Neutrophil (primary cell): ENCODE measurements at regions not wholly inside any gene's neighbourhood (a gene's known extent, or its start where the extent isn't known, plus 50 kb on each side); places are given as distances from the start of the nearest gene placed in this dataset.

Experiments used
- H3K27ac ChIP-seq: fragments of 200-600 bp; sonication (generic); 2 replicates; pipeline ENCODE4 v1.5.1; 2016; ENCODE audit warnings: mild to moderate bottlenecking, moderate library complexity
- H3K27me3 ChIP-seq: fragments of 200-600 bp; sonication (generic); 2 replicates; pipeline ENCODE4 v1.6.0; 2016; ENCODE audit warnings: mild to moderate bottlenecking
- H3K36me3 ChIP-seq: fragments of 200-600 bp; sonication (generic); 2 replicates; pipeline ENCODE4 v1.5.1; 2017
- H3K4me1 ChIP-seq, 2 experiments: fragments of 200-600 bp in 1 of 2; sonication (generic) in 1 of 2; 1 replicate in 1 of 2; 2 replicates in 1 of 2; pipeline versions ENCODE4 v1.5.1 to v1.6.1; 2013 to 2016; ENCODE audit warnings: low read depth in 1 of 2, low read length in 1 of 2, mild to moderate bottlenecking in 1 of 2, moderate library complexity in 1 of 2; ENCODE audit not compliant: control insufficient read depth in 1 of 2, insufficient read depth in 1 of 2
- H3K4me3 ChIP-seq, 2 experiments: fragments of 200-600 bp in 1 of 2; sonication (generic) in 1 of 2; 1 replicate in 1 of 2; 2 replicates in 1 of 2; pipeline ENCODE4 v1.5.1; 2013 to 2016; ENCODE audit warnings: low read depth in 1 of 2, low read length in 1 of 2, mild to moderate bottlenecking in 1 of 2, moderate library complexity in 1 of 2
- H3K9me3 ChIP-seq: fragments of 200-600 bp; sonication (generic); 2 replicates; pipeline ENCODE4 v1.5.1; 2016
- TF ChIP-seq, protein P1 (sequence below): fragments of 200-600 bp; sonication (generic); IDR thresholded peaks from 2 replicates; pipeline ENCODE4 v1.5.1; 2016; ENCODE audit warnings: antibody characterized with exemption

GRCh38 chr10:63064706-63065105, 68.4 kb upstream of the NRBF2 start:
- TF ChIP-seq, protein P1, sequence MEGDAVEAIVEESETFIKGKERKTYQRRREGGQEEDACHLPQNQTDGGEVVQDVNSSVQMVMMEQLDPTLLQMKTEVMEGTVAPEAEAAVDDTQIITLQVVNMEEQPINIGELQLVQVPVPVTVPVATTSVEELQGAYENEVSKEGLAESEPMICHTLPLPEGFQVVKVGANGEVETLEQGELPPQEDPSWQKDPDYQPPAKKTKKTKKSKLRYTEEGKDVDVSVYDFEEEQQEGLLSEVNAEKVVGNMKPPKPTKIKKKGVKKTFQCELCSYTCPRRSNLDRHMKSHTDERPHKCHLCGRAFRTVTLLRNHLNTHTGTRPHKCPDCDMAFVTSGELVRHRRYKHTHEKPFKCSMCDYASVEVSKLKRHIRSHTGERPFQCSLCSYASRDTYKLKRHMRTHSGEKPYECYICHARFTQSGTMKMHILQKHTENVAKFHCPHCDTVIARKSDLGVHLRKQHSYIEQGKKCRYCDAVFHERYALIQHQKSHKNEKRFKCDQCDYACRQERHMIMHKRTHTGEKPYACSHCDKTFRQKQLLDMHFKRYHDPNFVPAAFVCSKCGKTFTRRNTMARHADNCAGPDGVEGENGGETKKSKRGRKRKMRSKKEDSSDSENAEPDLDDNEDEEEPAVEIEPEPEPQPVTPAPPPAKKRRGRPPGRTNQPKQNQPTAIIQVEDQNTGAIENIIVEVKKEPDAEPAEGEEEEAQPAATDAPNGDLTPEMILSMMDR: no peak
- H3K9me3 ChIP-seq: no peaks in the 10 kb centered on the region
- H3K36me3 ChIP-seq: no peaks in the 10 kb centered on the region
- peaks cover 16 to 17% of the 10 kb centered on the region in 2 experiments for H3K4me1 ChIP-seq
- no peak overlapping the region for H3K4me3 ChIP-seq
- no peak overlapping the region for H3K27ac ChIP-seq
- H3K27me3 ChIP-seq: no peaks in the 10 kb centered on the region

GRCh38 chr10:63058236-63058635, 74.9 kb upstream of the NRBF2 start:
- no peak overlapping the region for H3K4me3 ChIP-seq
- H3K36me3 ChIP-seq: no peaks in the 10 kb centered on the region
- no peaks in the 10 kb centered on the region for H3K9me3 ChIP-seq
- H3K27ac ChIP-seq: no peak overlapping the region
- H3K27me3 ChIP-seq: peaks cover 16% of the 10 kb centered on the region
- H3K4me1 ChIP-seq: no peaks in the 10 kb centered on the region
- TF ChIP-seq, protein P1: no peak

- no peak overlapping the region for H3K4me3 ChIP-seq
- TF ChIP-seq, protein P1: no peak
- H3K36me3 ChIP-seq: no peaks in the 10 kb centered on the region
- no peaks in the 10 kb centered on the region for H3K9me3 ChIP-seq
- no peaks in the 10 kb centered on the region for H3K4me1 ChIP-seq
- H3K27me3 ChIP-seq: peaks cover 18% of the 10 kb centered on the region
- no peak overlapping the region for H3K27ac ChIP-seq
Measured at GRCh38 chr10:63057509-63057908, 75.6 kb upstream of the NRBF2 start.

GRCh38 chr10:63055705-63056104, 77.4 kb upstream of the NRBF2 start:
- Histone ChIP-seq H3K27ac (no peak overlapping the region), H3K27me3 (peaks cover 19% of the 10 kb centered on the region), H3K36me3 (no peaks in the 10 kb centered on the region), H3K4me1 (no peaks in the 10 kb centered on the region), H3K4me3 (no peak overlapping the region), H3K9me3 (no peaks in the 10 kb centered on the region)
- TF ChIP-seq, protein P1: no peak

GRCh38 chr10:63054889-63055611, 78.1 kb upstream of the NRBF2 start:
- Histone ChIP-seq H3K4me1 (no peaks in the 10 kb centered on the region), H3K9me3 (no peaks in the 10 kb centered on the region), H3K27ac (no peak overlapping the region), H3K4me3 (no peak overlapping the region), H3K27me3 (peaks cover 23% of the 10 kb centered on the region), H3K36me3 (no peaks in the 10 kb centered on the region)
- TF ChIP-seq, protein P1: no peak
